ENCODE measurements at regions not wholly inside any gene's neighbourhood (a gene's known extent, or its start where the extent isn't known, plus 50 kb on each side); places are given as distances from the start of the nearest gene placed in this dataset.

- ATAC-seq (no peak), DNase-seq (no peak)
- no peaks in the 10 kb centered on the region for H3K4me1 Mint-ChIP-seq (ENCODE audit: low read depth)
- peaks cover 16% of the 10 kb centered on the region for H3K9me3 Mint-ChIP-seq
- H3K36me3 Mint-ChIP-seq (ENCODE audit: insufficient read depth): no peaks in the 10 kb centered on the region
- no peak overlapping the region for H3K4me3 Mint-ChIP-seq
- no peaks in the 10 kb centered on the region for H3K27me3 Mint-ChIP-seq (ENCODE audit: low read depth)
These were observed 1550.1 kb upstream of the TENM4 start for GRCh38 chr11:80990885-80991284.

DNA sequence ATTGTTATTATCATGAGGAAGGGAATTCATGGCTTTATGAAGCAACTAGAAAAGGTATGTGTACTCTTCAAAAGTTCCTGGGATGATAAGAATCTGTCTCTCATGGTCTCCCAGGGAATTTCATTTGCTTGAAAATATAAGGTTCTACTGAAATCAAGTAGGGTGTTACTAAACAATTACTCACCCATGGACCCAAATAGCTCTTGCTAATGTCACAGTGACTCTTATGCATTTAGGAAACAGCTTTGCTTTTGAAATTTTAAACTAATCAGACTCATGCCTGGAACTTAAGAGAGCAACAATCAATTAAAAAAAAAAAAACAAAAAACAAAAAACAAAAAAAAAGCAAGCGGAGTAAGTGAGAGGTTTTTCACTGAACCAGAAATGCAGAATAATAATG lies 1546.3 kb upstream of the TENM4 start:
- no peak for DNase-seq
- no peaks in the 10 kb centered on the region for H3K27me3 Mint-ChIP-seq (ENCODE audit: low read depth)
- no peak overlapping the region for H3K4me3 Mint-ChIP-seq
- H3K9me3 Mint-ChIP-seq: peaks cover 22% of the 10 kb centered on the region
- no peak for ATAC-seq
- no peaks in the 10 kb centered on the region for H3K4me1 Mint-ChIP-seq (ENCODE audit: low read depth)
- no peaks in the 10 kb centered on the region for H3K36me3 Mint-ChIP-seq (ENCODE audit: insufficient read depth)

DNA sequence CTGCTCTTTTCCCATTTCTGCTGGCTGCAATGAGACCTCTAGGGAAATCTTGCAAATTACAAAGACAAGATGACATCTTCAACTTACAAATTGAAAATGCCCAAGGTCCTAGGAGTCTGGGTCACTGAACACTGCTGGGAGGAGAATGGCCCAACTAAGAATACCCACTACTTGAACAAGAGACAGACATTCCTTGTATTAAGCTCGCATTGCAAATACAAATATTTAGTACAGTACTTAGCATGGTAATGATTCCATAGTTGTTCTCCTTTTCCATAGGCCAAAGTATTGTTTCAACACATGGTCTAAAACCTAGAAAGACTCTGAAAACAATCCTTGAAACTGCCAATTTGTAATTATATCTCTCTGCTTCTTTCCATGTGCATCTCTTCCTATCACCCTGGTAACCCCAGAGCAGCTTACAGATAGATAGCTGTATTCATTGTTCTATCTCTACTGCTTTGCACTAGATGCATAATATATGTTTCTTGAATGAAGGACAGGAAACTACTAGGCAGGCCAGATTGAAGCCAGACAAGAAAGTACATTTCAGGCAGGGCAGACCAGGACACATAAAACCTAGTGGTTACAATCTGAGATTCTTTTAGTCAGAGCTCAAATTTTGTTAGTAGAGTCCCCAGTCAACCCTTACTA lies 1545.7 kb upstream of the TENM4 start:
- Mint-ChIP-seq H3K4me3 (no peak overlapping the region), H3K4me1 (ENCODE audit: low read depth) (no peaks in the 10 kb centered on the region), H3K36me3 (ENCODE audit: insufficient read depth) (no peaks in the 10 kb centered on the region), H3K27me3 (ENCODE audit: low read depth) (no peaks in the 10 kb centered on the region), H3K9me3 (peaks cover 20% of the 10 kb centered on the region)
- DNase-seq (no peak), ATAC-seq (no peak)

DNA sequence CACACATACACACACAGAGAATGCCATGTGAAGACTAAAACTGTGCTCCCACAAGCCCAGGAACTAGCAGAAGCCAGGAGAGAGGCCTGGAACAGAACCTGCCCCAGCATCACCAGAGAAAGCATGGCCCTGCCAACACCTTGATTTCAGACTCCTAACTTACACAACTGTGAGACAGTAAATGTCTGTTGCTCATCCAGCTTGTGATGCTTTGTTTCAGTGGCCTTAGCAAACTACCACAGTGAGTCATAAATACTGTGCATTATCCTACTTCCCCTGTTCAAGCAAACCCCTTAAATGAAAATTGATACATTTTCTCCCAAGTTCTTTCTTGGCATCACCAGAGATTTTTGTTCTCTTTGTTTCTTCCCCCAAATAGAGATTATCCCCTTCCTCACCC lies 1539.4 kb upstream of the TENM4 start:
- H3K4me1 Mint-ChIP-seq (ENCODE audit: low read depth): no peaks in the 10 kb centered on the region
- DNase-seq (no peak), ATAC-seq (no peak)
- H3K36me3 Mint-ChIP-seq (ENCODE audit: insufficient read depth): no peaks in the 10 kb centered on the region
- H3K27me3 Mint-ChIP-seq (ENCODE audit: low read depth): no peaks in the 10 kb centered on the region
- H3K4me3 Mint-ChIP-seq: no peak overlapping the region
- peaks cover 11% of the 10 kb centered on the region for H3K9me3 Mint-ChIP-seq

DNA sequence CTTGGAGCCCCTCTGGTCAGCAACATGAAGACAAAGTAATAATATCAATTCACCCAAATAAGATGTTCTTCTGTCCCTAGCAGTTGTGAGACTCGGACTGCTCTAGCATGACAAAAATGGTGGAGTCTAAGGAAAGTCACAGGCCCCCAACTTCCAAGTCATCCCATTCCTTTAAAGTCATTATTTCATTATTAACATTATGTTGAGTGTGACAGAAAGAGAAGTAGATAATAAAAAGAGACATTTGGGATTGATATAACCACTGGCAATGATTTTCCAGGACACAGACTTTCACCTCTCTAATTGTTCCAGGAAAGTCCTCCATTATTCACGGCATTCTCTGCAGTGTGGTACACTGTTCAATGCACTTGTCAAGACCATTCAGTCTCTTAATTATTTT lies 1533.0 kb upstream of the TENM4 start:
- Mint-ChIP-seq H3K27me3 (ENCODE audit: low read depth) (no peaks in the 10 kb centered on the region), H3K36me3 (ENCODE audit: insufficient read depth) (no peaks in the 10 kb centered on the region), H3K4me3 (no peak overlapping the region), H3K9me3 (peaks cover 19% of the 10 kb centered on the region), H3K4me1 (ENCODE audit: low read depth) (no peaks in the 10 kb centered on the region)
- no peak for DNase-seq
- no peak for ATAC-seq

GRCh38 chr11:80970037-80970436 lies 1529.2 kb upstream of the TENM4 start:
- no peak overlapping the region for H3K4me3 Mint-ChIP-seq
- no peaks in the 10 kb centered on the region for H3K36me3 Mint-ChIP-seq (ENCODE audit: insufficient read depth)
- peaks cover 15% of the 10 kb centered on the region for H3K9me3 Mint-ChIP-seq
- DNase-seq: no peak
- no peaks in the 10 kb centered on the region for H3K27me3 Mint-ChIP-seq (ENCODE audit: low read depth)
- H3K4me1 Mint-ChIP-seq (ENCODE audit: low read depth): no peaks in the 10 kb centered on the region
- ATAC-seq: no peak

GRCh38 chr11:80967649-80968048 lies 1526.8 kb upstream of the TENM4 start:
- no peaks in the 10 kb centered on the region for H3K4me1 Mint-ChIP-seq (ENCODE audit: low read depth)
- ATAC-seq: no peak

DNA sequence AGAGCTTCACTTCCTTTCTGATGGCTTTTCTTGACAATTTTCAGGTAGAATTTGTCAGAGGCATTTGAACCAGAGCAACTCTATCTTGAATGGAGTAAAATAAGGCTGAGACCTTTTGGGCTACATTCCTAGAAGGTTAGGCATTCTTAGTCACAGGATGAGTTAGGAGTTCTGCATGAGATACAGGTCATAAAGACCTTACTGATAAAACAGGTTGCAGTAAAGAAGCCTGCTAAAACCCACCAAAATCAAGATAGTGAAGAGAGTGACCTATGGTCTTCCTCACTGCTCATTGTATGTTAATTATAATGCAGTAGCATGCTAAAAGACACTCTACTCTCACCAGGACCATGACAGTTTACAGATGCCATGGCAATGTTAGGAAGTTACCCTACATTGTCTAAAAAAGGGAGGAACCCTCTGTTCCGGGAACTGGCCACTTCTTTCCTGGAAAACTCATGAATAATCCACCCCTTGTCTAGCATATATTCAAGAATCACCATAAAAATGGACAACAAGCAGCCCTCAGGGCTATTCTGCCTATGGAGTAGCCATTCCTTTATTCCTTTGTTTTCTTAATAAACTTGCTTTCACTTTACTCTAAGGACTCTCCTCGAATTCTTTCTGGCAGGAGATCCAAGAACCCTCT lies 1519.7 kb upstream of the TENM4 start:
- DNase-seq: no peak
- no peak overlapping the region for H3K4me3 Mint-ChIP-seq
- no peaks in the 10 kb centered on the region for H3K4me1 Mint-ChIP-seq (ENCODE audit: low read depth)
- H3K9me3 Mint-ChIP-seq: peaks cover 28% of the 10 kb centered on the region
- no peak for ATAC-seq
- H3K36me3 Mint-ChIP-seq (ENCODE audit: insufficient read depth): no peaks in the 10 kb centered on the region
- no peaks in the 10 kb centered on the region for H3K27me3 Mint-ChIP-seq (ENCODE audit: low read depth)

More at GRCh38 chr11:80967649-80968048, 1526.8 kb upstream of the TENM4 start:
- Mint-ChIP-seq H3K4me3 (no peak overlapping the region), H3K36me3 (ENCODE audit: insufficient read depth) (no peaks in the 10 kb centered on the region), H3K27me3 (ENCODE audit: low read depth) (no peaks in the 10 kb centered on the region), H3K9me3 (peaks cover 28% of the 10 kb centered on the region)
- no peak for DNase-seq

GRCh38 chr11:80959751-80960150 lies 1518.9 kb upstream of the TENM4 start:
- no peaks in the 10 kb centered on the region for H3K4me1 Mint-ChIP-seq (ENCODE audit: low read depth)
- DNase-seq (no peak), ATAC-seq (no peak)
- H3K27me3 Mint-ChIP-seq (ENCODE audit: low read depth): no peaks in the 10 kb centered on the region
- H3K4me3 Mint-ChIP-seq: no peak overlapping the region
- peaks cover 25% of the 10 kb centered on the region for H3K9me3 Mint-ChIP-seq
- no peaks in the 10 kb centered on the region for H3K36me3 Mint-ChIP-seq (ENCODE audit: insufficient read depth)

- Mint-ChIP-seq H3K36me3 (ENCODE audit: insufficient read depth) (no peaks in the 10 kb centered on the region), H3K4me1 (ENCODE audit: low read depth) (no peaks in the 10 kb centered on the region), H3K27me3 (ENCODE audit: low read depth) (no peaks in the 10 kb centered on the region), H3K9me3 (peaks cover 25% of the 10 kb centered on the region), H3K4me3 (no peak overlapping the region)
- no peak for DNase-seq
- no peak for ATAC-seq
These were observed 1518.2 kb upstream of the TENM4 start for GRCh38 chr11:80958987-80959386.

- no peak overlapping the region for H3K4me3 Mint-ChIP-seq
These were observed 1517.5 kb upstream of the TENM4 start for GRCh38 chr11:80958361-80958760.

DNA sequence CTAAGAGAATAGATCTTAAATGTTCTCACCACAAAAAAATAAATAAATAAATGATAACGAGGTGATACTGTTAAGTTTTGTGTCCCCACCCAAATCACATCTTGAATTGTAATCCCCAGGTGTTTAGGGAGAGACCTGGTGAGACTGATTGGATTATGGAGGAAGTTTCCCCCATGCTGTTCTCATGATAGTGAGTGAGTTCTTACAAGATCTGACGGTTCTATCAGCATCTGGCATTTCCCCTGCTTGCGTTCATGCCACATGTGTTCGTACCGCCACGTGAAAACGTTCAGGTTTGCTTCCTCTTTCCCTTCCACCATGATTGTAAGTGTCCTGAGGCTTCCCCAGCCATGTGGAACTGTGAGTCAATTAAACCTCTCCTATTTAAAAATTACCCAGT lies 1514.8 kb upstream of the TENM4 start:
- no peak overlapping the region for H3K4me3 Mint-ChIP-seq
- ATAC-seq (no peak), DNase-seq (no peak)
- H3K9me3 Mint-ChIP-seq: peaks cover 14% of the 10 kb centered on the region
- H3K36me3 Mint-ChIP-seq (ENCODE audit: insufficient read depth): no peaks in the 10 kb centered on the region
- H3K4me1 Mint-ChIP-seq (ENCODE audit: low read depth): no peaks in the 10 kb centered on the region
- no peaks in the 10 kb centered on the region for H3K27me3 Mint-ChIP-seq (ENCODE audit: low read depth)

More at GRCh38 chr11:80958361-80958760, 1517.5 kb upstream of the TENM4 start:
- DNase-seq: no peak
- Mint-ChIP-seq H3K9me3 (peaks cover 21% of the 10 kb centered on the region), H3K27me3 (ENCODE audit: low read depth) (no peaks in the 10 kb centered on the region), H3K4me1 (ENCODE audit: low read depth) (no peaks in the 10 kb centered on the region), H3K36me3 (ENCODE audit: insufficient read depth) (no peaks in the 10 kb centered on the region)
- ATAC-seq: no peak

DNA sequence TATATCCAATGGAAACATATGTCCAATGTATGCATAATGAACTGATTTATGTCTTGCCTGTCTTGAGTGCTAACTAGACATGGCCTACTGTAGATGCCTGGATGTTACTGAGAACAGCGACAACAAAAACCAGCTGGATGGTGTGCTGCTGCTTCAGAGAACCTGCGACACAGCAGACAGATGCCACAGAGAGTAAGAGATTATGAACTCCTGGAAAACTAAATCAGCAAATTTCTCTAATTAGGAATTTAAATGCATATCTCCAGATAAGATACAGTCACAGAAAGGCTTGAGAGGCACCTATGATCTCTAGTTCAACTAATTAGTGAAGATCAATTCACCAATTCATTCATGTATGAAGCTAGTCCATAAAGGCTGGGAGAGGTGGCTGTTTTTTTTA lies 1508.0 kb upstream of the TENM4 start:
- Mint-ChIP-seq H3K4me1 (ENCODE audit: low read depth) (no peaks in the 10 kb centered on the region), H3K9me3 (peaks cover 6% of the 10 kb centered on the region), H3K27me3 (ENCODE audit: low read depth) (no peaks in the 10 kb centered on the region), H3K4me3 (no peak overlapping the region), H3K36me3 (ENCODE audit: insufficient read depth) (no peaks in the 10 kb centered on the region)
- DNase-seq (no peak), ATAC-seq (no peak)

GRCh38 chr11:80944758-80945157 lies 1503.9 kb upstream of the TENM4 start:
- Mint-ChIP-seq H3K27me3 (ENCODE audit: low read depth) (no peaks in the 10 kb centered on the region), H3K36me3 (ENCODE audit: insufficient read depth) (no peaks in the 10 kb centered on the region), H3K9me3 (peaks cover 6% of the 10 kb centered on the region), H3K4me3 (no peak overlapping the region), H3K4me1 (ENCODE audit: low read depth) (no peaks in the 10 kb centered on the region)
- DNase-seq: no peak
- no peak for ATAC-seq

DNA sequence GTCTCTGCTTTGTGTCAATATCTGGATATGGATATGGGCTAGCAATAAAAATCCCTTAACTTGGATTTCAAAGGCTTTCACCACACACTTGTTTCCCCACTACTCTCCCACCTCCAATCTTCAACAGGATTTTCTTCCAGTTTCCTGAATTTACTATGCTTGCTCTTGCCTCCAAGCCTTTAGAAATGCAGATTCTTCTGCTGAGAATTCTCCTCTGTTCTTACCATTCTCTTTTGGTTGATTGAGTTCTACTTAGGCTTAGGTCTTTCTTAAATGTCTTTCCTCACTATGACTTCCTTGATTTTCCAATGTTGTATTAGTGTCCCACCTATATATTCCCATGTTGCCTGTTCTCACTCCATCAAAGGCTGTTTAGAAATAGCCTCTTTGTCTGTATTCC lies 1502.4 kb upstream of the TENM4 start:
- no peaks in the 10 kb centered on the region for H3K4me1 Mint-ChIP-seq (ENCODE audit: low read depth)
- no peaks in the 10 kb centered on the region for H3K27me3 Mint-ChIP-seq (ENCODE audit: low read depth)
- no peaks in the 10 kb centered on the region for H3K36me3 Mint-ChIP-seq (ENCODE audit: insufficient read depth)
- DNase-seq (no peak), ATAC-seq (no peak)
- peaks cover 6% of the 10 kb centered on the region for H3K9me3 Mint-ChIP-seq
- H3K4me3 Mint-ChIP-seq: no peak overlapping the region

Measured in activated T-cell treated with anti-CD3 and anti-CD28 coated beads, Interleukin-2, amount 50 U/mL, for 4 hours (primary cell).